ENCODE measurements at regions not wholly inside any gene's neighbourhood (a gene's known extent, or its start where the extent isn't known, plus 50 kb on each side); places are given as distances from the start of the nearest gene placed in this dataset.

DNA sequence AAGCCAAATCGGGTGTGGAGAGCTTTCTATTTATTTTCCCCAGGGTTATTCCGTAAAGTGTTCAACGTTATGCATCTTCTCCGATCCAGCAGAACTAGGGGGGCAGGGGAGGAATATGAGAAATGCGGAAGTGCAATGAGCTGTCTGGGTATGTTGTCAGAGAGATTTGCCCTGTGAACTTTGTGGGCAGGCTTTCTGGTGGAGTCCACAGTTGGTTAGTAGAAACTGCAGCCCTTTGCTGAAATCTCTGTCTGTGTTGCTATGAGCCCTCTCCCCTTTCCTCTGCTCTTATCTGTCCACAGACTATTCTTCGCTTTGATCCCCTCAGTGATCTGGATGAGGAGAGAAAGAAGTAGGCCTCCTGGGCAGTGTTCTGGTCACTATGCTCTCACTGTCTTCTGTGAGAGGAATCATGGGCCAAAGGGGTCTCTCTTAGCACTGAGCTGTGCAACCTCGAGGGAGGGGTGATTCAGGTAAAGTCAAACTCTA is 158.9 kb upstream of the FUT9 start:
- H3K9me2 ChIP-seq (replicated peaks; ENCODE audit: insufficient read depth, low read length) = no peaks in the 10 kb centered on the region
- H3K4me3 ChIP-seq (ENCODE audit: insufficient read depth, low read length, poor library complexity, severe bottlenecking) = no peak overlapping the region
- H3K4me2 ChIP-seq (ENCODE audit: low read depth, low read length, poor library complexity, severe bottlenecking) = no peak overlapping the region
- no peak overlapping the region for H3K27ac ChIP-seq (ENCODE audit: low read depth, low read length)
- H3K9ac ChIP-seq (ENCODE audit: low read length) = no peak overlapping the region
- no peaks in the 10 kb centered on the region for H3K79me2 ChIP-seq (ENCODE audit: insufficient read depth, low read length)
- H3F3A ChIP-seq (ENCODE audit: insufficient read depth) = no peaks in the 10 kb centered on the region
- no peaks in the 10 kb centered on the region for H3K36me3 ChIP-seq (ENCODE audit: low read length)
- H2AFZ ChIP-seq (ENCODE audit: low read depth, low read length, severe bottlenecking) = no peak overlapping the region
- H3K27me3 ChIP-seq (ENCODE audit: low read length) = no peaks in the 10 kb centered on the region
- H4K20me1 ChIP-seq (ENCODE audit: low read depth, low read length) = no peaks in the 10 kb centered on the region
- H3K9me3 ChIP-seq (ENCODE audit: insufficient read depth, low read length) = no peaks in the 10 kb centered on the region
- TF ChIP-seq, protein P1, sequence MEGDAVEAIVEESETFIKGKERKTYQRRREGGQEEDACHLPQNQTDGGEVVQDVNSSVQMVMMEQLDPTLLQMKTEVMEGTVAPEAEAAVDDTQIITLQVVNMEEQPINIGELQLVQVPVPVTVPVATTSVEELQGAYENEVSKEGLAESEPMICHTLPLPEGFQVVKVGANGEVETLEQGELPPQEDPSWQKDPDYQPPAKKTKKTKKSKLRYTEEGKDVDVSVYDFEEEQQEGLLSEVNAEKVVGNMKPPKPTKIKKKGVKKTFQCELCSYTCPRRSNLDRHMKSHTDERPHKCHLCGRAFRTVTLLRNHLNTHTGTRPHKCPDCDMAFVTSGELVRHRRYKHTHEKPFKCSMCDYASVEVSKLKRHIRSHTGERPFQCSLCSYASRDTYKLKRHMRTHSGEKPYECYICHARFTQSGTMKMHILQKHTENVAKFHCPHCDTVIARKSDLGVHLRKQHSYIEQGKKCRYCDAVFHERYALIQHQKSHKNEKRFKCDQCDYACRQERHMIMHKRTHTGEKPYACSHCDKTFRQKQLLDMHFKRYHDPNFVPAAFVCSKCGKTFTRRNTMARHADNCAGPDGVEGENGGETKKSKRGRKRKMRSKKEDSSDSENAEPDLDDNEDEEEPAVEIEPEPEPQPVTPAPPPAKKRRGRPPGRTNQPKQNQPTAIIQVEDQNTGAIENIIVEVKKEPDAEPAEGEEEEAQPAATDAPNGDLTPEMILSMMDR (IDR thresholded peaks at IDR 0.05; ENCODE audit: insufficient read depth, low read length, poor library complexity, severe bottlenecking) = no peak
- TF ChIP-seq EZH2phosphoT487 (conservative IDR thresholded peaks at IDR 0.05; ENCODE audit: low read length) = no peak

GRCh38 chr6:95865857-95866256 is 149.9 kb upstream of the FUT9 start:
- H4K20me1 ChIP-seq (ENCODE audit: low read depth, low read length) = no peaks in the 10 kb centered on the region
- H3K9me3 ChIP-seq (ENCODE audit: insufficient read depth, low read length) = no peaks in the 10 kb centered on the region
- no peaks in the 10 kb centered on the region for H3F3A ChIP-seq (ENCODE audit: insufficient read depth)
- no peaks in the 10 kb centered on the region for H3K9me2 ChIP-seq (replicated peaks; ENCODE audit: insufficient read depth, low read length)
- H3K79me2 ChIP-seq (ENCODE audit: insufficient read depth, low read length) = no peaks in the 10 kb centered on the region
- H3K4me3 ChIP-seq (ENCODE audit: insufficient read depth, low read length, poor library complexity, severe bottlenecking) = no peak overlapping the region
- no peak overlapping the region for H3K9ac ChIP-seq (ENCODE audit: low read length)
- TF ChIP-seq, protein P1 (IDR thresholded peaks at IDR 0.05; ENCODE audit: insufficient read depth, low read length, poor library complexity, severe bottlenecking) = no peak
- TF ChIP-seq EZH2phosphoT487 (conservative IDR thresholded peaks at IDR 0.05; ENCODE audit: low read length) = no peak
- H3K36me3 ChIP-seq (ENCODE audit: low read length) = no peaks in the 10 kb centered on the region
- H2AFZ ChIP-seq (ENCODE audit: low read depth, low read length, severe bottlenecking) = no peak overlapping the region
- no peaks in the 10 kb centered on the region for H3K27me3 ChIP-seq (ENCODE audit: low read length)
- no peak overlapping the region for H3K27ac ChIP-seq (ENCODE audit: low read depth, low read length)
- no peak overlapping the region for H3K4me2 ChIP-seq (ENCODE audit: low read depth, low read length, poor library complexity, severe bottlenecking)

- Histone ChIP-seq H3F3A (ENCODE audit: insufficient read depth) (no peaks in the 10 kb centered on the region), H3K79me2 (ENCODE audit: insufficient read depth, low read length) (no peaks in the 10 kb centered on the region), H3K4me3 (ENCODE audit: insufficient read depth, low read length, poor library complexity, severe bottlenecking) (no peak overlapping the region), H3K27me3 (ENCODE audit: low read length) (no peaks in the 10 kb centered on the region), H3K9me2 (replicated peaks; ENCODE audit: insufficient read depth, low read length) (no peaks in the 10 kb centered on the region), H3K27ac (ENCODE audit: low read depth, low read length) (no peak overlapping the region), H3K9me3 (ENCODE audit: insufficient read depth, low read length) (no peaks in the 10 kb centered on the region), H3K9ac (ENCODE audit: low read length) (no peak overlapping the region), H3K4me2 (ENCODE audit: low read depth, low read length, poor library complexity, severe bottlenecking) (no peak overlapping the region), H2AFZ (ENCODE audit: low read depth, low read length, severe bottlenecking) (no peak overlapping the region), H4K20me1 (ENCODE audit: low read depth, low read length) (no peaks in the 10 kb centered on the region), H3K36me3 (ENCODE audit: low read length) (no peaks in the 10 kb centered on the region)
- TF ChIP-seq, protein P1 (IDR thresholded peaks at IDR 0.05; ENCODE audit: insufficient read depth, low read length, poor library complexity, severe bottlenecking) = peak; percentile 23
- TF ChIP-seq EZH2phosphoT487 (conservative IDR thresholded peaks at IDR 0.05; ENCODE audit: low read length) = no peak
Observed at GRCh38 chr6:95866732-95867131, 149.0 kb upstream of the FUT9 start.

All from SU-DHL-6 (cell line).